HG03558 (cell line): ENCODE measurements at regions not wholly inside any gene's neighbourhood (a gene's known extent, or its start where the extent isn't known, plus 50 kb on each side); places are given as distances from the start of the nearest gene placed in this dataset.

Source experiments
- ATAC-seq: cut with Tn5 transposase; IDR thresholded peaks from one replicate; pipeline ENCODE4 v1.9.1; 2021; ENCODE audit warnings: moderate number of reproducible peaks; ENCODE audit not compliant: unreplicated experiment; ENCODE audit errors: extremely low read depth

DNA sequence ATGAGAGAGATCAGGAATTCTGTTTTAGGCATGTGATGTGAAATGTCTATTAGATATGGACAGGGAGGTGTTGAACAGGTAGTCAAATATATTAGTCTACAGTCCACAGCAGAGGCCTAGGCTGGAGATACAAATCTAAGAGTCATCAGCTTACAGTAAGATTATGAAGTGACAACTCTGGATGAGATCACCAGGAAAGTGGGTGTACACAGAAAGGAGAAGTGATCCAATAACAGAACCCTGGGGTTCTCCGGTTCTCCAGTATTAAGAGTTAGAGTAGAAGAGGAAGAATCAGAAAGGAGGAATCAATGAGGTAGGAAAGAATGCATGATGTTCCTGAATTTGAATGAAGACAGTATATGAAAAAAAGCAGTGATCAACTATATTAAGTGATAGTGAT, 362.3 kb downstream of the FIGN start:
- no peak for ATAC-seq

DNA sequence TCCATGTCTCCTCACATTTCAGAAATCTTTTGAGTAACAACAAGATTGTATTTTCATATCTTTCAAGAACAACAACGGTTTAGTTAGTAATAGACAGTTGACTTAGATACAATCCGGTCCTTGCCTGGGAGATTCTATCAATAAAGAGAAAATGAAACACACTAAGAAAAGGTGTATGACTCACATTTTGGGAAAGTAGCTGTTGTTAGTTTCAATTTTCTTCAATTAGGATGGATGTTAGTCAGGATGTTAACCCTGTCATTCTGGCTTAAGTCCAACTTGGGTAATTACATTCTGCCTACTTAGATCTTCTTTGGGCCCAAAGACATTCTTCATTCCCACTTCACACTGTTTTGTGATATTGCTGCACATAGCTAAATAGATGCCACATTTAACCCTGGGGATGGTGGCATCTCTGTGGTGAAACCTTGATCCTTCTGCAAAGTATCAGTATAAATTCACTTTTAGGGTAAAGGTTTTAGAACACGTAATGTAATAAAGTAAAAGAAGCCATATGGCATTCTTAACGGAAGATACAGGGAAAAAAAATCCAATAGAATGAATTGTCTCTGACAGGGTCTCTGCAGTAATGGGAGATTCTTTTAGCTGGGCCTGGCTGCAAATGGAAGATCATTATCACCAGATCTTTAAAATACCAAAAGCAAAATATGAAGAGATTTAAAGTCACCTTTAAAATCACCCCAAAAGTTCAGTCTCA, 365.5 kb downstream of the FIGN start:
- no peak for ATAC-seq

DNA sequence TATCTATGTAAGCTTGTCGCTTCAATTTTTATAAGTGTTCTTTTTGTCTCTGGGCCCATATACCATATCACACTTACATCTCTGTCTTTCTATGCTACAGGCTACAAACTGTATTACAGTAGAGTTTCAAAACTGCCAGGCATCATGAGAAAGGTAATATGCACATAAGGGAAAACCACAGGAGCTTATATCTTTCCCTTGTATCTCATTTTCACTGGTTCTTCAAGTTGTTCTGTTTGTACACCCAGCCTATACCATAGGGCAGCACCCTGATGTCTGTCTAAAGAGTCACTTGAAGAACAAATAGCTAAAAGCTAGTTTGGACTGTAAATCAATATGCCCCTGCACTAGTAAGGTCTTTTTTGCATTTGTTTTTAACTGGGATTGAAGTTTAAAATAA, 366.7 kb downstream of the FIGN start:
- ATAC-seq: no peak

DNA sequence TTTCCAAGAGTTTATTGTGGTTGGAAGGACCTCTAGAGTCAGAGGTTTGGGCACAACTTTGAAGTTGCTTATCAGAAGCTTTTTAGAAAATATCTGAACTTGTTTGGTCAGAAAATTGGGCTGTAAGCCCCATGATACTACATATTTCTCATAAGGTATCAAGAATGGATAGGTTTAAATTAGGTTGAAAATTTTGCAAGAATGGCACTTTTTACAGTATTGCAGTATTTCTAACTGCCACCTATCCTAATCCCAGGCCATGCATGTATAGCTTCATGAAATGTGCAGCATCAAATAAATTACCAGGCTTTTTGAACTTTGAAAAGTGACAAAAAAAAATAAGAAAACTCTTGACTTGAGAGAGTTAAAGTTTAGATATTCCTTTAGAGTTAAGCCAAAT, 367.2 kb downstream of the FIGN start:
- no peak for ATAC-seq

DNA sequence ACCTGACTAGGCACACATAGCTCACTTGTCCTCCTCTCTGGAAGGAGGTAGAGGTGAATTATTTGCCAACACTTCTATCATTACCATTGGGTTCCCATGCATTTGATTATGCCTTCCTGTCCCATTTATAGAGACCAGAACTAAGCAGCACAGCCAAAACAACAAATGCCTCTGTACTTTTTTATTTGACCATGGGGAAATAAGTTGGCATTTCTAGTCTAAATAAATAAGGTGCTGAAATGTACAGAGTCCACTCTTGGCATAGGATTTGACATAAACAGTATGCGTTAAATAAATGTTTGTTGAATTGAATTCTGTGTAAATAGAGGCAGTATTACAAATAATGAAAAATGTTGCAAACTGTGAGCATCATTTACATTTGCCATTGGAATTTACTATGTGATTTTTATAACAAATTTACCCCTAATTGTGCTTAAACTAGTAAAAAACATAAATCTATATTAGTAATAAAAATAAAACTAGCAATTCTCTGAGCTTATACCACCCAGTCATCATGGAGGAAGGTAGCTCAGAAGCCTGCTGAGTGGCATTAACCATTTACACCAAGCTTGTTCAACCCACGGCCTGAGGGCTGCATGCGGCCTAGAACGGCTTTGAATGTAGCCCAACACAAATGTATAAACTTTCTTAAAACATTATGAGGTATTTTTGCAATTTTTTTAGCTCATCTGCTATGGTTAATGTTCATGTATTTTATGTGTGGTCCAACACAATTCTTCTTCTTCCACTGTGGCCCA, 367.8 kb downstream of the FIGN start:
- no peak for ATAC-seq

DNA sequence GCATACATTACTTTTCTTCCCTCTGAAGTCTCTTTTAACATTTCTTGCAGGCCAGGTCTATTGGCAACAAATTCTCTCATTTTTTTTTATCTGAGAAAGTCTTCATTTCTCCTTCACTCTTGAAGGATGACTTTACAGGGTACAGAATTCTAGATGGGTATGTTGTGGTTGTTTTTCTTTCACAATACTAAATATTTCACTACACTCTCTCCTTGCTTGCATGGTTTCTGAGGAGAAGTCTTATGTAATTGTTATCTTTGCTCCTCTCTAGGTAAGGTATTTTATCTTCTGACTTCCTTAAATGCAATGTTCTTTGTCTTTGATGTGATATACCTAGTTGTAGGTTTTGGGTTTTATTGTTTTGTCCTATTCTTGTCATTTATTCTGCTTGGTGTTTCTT, 371.1 kb downstream of the FIGN start:
- ATAC-seq: no peak

DNA sequence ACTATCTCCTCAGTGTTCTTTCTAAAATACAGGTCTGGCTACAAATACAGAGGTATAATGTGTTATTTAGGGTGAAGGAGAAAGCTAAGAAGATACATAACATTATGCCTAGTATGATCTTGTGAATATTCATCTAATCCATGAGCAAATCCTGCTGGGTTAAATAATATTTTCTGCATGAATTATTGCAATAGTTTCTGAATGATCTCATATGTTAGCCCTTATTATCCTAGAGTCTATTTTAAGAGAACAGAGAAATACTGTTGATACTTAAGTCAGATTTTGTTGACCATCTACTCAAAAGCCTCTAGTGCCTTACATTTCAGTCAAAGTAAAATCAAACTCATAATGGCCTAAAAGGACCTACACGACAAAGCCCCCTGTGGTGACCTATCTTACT, 382.3 kb downstream of the FIGN start:
- ATAC-seq: no peak

DNA sequence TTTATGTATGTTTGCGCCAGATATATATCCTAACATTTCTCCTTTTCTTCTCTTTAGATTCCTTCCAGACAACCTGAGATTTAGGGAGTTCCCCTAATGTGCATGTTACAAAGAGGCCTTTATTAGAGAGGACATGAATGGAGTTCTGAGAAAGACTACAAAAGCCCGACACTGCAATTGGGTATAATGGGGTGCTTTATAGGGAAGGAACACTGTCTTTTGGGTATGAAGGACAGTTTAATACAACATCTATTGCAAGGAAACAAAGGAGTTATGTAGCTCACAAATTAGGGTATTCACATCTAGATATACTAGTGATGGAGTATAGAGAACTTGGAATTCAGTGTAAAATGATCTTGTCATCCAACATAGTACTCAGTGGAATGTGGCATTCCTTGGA, 383.8 kb downstream of the FIGN start:
- ATAC-seq: no peak

DNA sequence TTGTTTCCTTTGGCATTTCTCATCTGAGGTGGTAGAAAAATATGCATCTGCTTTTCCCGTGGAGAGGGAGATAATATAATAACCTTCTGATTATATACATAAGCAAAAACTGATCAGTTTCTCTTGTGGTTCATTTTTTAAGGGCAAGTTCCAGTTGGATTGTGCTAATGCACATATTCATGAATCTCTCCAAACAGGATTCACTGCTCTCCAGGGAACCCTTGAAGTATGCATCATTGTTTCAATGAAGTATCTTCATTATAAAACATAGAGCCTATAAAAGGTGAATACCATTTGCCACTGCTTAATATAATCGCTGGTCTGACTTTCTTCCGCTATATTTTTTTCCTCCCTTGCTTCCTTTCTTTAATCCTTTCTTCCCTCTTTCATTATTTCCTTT, 384.7 kb downstream of the FIGN start:
- ATAC-seq: no peak

DNA sequence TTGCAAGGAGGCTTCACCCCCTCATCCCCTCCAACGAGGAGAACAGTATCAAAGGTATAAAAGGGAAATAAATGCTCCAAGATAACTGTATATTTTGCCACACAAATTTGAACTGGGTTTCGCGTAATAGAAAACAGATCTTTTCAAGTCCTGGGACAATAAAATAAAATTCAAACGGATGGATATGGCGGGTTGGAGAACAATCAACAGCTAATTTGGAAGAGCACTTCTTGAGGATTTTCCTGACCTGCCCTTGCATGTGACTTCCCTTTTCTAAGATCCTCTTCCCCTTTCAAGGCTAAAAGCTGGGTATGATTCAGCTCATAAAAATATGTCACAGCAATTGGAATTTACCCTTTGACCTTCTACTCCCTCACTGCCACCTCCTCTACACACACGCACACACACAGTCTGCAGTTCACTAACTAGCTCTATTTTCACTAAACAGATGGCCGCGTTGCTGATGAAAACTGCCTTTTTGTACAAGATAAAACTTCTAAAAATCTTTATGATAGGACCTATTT, 386.9 kb downstream of the FIGN start:
- ATAC-seq: no peak

DNA sequence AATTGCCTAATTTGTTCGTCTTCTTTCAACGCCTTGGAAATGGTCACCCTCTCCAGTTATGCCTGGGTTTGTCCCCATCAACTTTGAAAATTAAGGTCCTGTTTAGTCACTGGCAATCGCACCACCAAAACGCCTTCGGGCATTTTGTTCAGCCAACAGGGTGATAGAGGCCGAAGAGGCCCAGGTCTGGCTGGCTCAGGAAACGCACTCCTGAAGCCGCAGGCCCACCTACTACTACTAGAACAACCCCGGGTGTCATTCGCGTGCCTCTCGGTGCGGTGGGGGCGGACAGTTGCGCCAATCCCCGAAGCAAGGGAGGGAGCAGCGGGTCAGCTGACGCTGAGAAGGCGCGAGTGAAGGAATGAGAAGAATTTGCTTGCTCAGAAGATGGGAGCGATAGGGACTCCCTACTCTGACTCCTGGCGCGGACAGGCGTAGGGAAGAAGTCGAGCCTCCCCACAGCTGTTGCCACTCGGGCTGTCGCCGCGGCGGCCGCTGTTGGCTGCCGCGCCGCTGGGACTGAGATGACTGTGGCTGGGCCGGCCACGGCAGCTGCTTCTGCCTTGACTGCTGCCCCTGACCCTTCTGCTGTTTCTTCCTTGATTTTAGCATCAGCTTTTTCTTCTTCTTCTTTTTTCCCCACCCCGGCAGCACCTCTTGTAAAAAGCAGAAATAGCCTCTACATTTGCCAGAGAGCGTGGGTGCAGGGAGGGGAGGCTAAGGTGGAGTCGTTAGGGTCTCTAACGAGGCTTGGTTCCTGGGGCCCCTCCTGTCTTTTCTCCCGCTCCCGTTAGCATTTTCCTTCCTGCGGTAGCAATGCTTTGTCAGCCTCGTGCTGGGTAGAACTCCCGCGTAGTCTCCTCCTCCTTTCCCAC, 387.6 kb downstream of the FIGN start:
- ATAC-seq: no peak

DNA sequence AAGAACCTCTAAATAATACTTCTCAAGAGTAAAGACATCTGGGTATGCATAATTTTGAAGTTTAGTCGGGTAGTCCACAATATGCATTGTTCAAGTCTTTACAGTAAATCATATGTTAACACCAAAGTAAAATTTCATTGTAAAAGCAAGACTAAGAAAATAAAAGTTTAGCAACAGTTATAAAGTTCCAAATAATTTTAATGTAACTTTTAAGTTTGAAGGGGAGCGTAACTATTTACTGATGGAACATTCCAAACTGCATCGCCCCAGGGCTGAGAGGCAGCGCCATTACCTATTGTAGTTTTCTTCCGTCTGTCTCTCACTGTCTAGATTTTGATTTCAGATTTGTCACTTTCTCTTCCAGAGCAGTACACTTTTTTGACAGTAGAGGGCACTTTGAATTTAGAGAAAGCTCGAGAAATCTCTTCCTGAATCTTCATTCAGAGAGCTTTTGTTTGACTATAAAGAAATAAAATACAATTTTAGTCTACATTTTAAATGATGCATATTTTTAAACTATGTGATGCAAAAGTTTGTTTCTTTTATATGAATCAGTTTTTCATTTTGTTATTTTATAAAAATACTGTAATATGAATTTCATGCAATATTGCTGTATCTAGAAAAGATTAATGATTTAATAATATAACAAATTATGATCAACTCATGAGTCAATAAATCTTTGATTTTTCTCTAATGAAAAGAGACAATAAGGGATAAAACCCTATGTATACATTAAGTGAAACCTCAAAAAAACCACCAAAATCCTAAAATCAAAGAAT, 389.8 kb downstream of the FIGN start:
- ATAC-seq: peak; percentile 55

DNA sequence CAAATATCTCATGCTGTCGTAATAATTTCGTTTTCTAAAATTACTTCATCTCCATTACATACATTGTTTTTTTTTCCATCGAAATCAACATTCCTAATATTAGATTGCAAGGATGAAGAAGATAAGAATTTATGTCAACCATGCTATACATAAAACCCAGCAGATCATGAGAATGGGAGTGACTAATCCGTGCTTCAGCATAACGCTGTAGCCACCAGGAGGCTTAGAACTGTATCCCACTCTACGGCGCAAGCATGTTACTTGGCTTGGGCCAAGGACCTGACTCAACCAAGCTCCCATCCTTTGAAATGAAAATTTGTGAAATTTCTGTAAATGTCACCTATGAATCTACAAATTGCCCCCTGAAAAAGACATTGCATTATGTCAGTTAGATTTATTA, 392.5 kb downstream of the FIGN start:
- no peak for ATAC-seq

DNA sequence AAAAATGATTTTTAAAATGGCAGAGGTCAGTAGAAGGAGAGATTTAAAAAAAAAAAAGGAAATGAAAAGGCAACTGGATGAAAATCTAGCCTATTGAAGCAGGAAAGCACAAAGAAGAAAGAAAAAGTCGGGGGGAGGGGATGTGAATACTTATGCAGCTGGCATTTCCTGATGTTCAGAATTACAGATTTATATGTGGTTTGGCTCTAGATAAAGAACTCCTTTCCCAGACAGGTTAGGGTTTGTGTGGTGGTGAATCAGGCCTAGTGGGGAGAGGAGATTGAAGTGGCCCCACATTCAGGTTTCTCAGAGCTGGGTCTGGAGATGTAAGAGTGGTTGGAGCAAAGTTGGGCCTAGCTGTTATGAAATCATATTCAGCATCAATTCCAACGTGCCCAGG, 394.4 kb downstream of the FIGN start:
- no peak for ATAC-seq

DNA sequence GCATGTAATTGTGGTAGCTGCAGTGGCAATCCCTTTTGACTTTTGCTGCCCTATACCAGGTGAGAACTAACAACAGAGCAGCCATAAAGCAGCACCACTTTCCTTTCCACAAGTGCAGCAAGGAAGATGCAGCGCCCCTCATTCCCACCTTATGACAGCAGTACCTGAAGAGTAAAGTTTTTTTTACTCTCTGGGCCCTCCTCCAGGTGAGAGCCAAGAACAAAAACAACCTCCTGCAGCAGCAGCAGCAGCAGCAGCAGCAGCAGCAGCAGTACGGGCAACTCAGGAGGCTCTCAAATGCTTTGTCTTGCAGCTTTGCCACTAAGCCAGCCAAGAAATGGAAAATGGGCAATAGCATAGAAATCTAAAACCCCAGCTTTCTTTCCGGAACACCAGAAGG, 397.5 kb downstream of the FIGN start:
- ATAC-seq: no peak

DNA sequence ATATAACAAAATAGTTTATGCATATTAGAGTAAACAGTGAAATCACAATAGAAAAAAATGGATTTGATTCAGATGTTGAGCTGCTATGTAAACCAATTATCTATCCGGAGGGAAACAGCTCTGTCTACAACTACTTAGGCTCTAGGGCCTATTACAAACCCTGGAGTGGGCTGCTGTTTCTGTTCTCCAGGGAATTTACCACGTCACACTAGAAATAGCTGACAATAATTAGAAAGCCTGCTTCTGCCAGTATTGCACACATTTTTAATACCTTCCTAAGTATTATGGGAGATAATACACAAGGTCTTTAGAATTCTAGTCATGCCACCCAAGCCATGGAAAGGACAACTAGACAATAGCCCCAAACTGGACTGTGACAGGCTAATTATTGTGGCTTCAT, 411.1 kb downstream of the FIGN start:
- ATAC-seq: no peak

DNA sequence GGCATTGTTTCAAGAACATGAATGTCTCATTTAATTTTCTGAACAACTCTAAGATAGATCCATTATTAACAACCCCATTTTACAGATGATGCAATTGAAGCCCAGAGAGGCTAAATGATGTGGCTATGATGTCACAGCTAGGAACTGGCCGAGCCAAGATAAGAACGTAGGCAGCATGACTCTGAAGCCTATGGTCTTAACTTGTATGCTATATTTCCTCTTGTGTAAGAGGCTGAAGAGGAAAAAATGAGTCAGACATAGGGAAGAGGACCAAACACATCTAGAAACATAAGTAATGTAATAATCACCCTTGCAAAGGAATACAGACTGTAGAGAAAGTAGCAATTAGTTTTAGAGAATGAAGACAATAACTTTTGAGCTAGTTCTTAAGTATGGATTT, 416.8 kb downstream of the FIGN start:
- ATAC-seq: no peak

DNA sequence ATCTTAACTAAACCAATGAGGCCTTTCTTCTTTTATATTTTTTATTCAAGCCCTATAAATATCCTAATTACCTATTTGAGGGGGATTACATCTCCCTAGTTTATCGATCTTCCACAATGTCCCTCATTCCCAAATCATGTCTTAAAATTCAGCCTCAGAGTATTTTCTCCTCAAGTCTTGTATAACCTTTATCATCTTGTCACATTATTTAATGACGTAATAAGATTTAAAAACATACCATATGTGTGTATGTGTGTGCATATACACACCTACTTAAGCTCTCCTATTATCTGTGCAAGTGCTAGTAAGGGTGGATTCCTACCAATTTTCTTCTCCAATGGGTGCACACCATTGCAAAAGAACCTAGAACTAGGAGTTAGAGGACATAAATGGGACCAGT, 421.1 kb downstream of the FIGN start:
- no peak for ATAC-seq

DNA sequence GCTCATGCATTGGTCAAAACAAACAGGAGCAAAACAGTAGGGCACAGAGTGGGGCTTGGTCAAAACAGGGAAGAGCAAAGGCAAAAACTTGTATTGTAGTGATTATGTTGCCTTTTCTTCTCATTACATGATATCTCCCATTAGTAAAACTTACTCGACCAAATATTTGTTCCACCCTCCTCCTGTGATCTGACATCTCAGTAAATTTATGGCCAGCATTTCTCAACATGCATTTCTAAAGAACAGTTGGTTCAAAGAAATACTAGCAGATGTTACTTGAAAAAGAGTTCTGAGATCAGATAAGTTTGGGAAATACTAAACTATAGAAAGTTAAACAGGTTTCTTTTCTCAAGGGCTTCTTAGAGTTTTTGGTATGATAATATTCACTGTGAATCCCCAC, 423.1 kb downstream of the FIGN start:
- no peak for ATAC-seq

DNA sequence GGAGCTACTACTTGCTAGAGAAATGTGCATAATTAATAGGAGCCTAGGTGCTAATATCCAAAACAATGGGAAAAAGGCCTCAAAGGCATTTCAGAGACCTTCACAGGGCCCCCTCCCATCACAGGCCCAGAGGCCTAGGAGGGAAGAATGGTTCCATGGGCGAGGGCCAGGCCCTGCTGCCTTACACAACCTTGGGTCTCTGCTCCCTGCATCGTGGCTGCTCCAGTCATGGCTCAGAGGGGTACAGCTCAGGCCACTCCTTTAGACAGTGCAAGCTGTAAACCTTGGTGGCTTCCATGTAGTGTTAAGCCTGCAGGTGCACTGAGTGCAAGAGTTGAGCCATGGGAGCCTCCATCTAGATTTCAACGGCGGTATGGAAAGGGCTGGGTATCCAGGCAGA, 429.2 kb downstream of the FIGN start:
- ATAC-seq: no peak
